ENCODE measurements at regions not wholly inside any gene's neighbourhood (a gene's known extent, or its start where the extent isn't known, plus 50 kb on each side); places are given as distances from the start of the nearest gene placed in this dataset.

DNA sequence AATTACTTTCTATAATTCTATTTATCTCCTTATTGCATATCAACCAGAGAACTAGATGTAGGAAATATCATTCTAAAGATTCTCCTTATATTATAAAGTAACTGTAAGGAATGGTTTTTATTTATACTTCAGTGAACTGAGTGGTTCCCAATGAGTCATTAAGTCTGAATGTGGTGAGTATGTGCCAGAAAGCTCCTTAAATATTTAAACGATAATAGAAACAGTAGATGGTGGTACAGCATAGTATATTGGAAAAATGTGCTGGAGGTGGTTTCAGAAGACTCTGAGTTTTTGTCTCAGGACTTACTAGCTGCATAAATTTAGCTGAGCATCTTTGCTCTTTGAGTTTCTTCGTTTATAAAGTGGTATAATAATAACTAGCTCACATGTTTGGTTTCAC lies 653.5 kb downstream of the FAM181B start:
- TF ChIP-seq, protein P1, sequence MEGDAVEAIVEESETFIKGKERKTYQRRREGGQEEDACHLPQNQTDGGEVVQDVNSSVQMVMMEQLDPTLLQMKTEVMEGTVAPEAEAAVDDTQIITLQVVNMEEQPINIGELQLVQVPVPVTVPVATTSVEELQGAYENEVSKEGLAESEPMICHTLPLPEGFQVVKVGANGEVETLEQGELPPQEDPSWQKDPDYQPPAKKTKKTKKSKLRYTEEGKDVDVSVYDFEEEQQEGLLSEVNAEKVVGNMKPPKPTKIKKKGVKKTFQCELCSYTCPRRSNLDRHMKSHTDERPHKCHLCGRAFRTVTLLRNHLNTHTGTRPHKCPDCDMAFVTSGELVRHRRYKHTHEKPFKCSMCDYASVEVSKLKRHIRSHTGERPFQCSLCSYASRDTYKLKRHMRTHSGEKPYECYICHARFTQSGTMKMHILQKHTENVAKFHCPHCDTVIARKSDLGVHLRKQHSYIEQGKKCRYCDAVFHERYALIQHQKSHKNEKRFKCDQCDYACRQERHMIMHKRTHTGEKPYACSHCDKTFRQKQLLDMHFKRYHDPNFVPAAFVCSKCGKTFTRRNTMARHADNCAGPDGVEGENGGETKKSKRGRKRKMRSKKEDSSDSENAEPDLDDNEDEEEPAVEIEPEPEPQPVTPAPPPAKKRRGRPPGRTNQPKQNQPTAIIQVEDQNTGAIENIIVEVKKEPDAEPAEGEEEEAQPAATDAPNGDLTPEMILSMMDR (IDR thresholded peaks at IDR 0.05; ENCODE audit: control extremely low read depth in 1 of 3, insufficient read depth in 1 of 3, low read depth in 1 of 3, low read length in 3 of 3) = no peak
- TF ChIP-seq POLR2AphosphoS5 (IDR thresholded peaks at IDR 0.05; ENCODE audit: low read depth, low read length) (no peak), SIN3A (conservative IDR thresholded peaks at IDR 0.05 in 1 of 2, IDR thresholded peaks at IDR 0.05 in 1 of 2; ENCODE audit: low read depth in 1 of 2, low read length in 2 of 2) (no peak), SP1 (IDR thresholded peaks at IDR 0.05; ENCODE audit: low read depth, low read length) (no peak), CEBPB (IDR thresholded peaks at IDR 0.05; ENCODE audit: low read depth, low read length) (no peak), EZH2 (IDR thresholded peaks at IDR 0.05; ENCODE audit: low read depth, low read length, severe bottlenecking) (no peak), NANOG (IDR thresholded peaks at IDR 0.05; ENCODE audit: insufficient read depth, low read depth, low read length, poor library complexity, severe bottlenecking) (no peak), TAF1 (IDR thresholded peaks at IDR 0.05; ENCODE audit: low read depth, low read length) (no peak), POLR2A (IDR thresholded peaks at IDR 0.05; ENCODE audit: control extremely low read depth in 1 of 2, low read depth in 2 of 2, low read length in 2 of 2) (no peak), CBX5 (IDR thresholded peaks at IDR 0.05; ENCODE audit: low read depth, low read length) (no peak)
- TF ChIP-seq, protein P2, sequence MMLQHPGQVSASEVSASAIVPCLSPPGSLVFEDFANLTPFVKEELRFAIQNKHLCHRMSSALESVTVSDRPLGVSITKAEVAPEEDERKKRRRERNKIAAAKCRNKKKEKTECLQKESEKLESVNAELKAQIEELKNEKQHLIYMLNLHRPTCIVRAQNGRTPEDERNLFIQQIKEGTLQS (IDR thresholded peaks at IDR 0.05; ENCODE audit: insufficient read depth, low read depth, low read length) = no peak

Data from H1 (cell line).